SK-N-SH (cell line): ENCODE measurements at regions not wholly inside any gene's neighbourhood (a gene's known extent, or its start where the extent isn't known, plus 50 kb on each side); places are given as distances from the start of the nearest gene placed in this dataset.

Source experiments
- CTCF ChIA-PET: fragments of 300-600, 350-600 bp; formaldehyde crosslinking; extraction: SDS; loops from one replicate; lab custom pipeline; 2021; lab: Yijun Ruan, JAX
- POLR2A ChIA-PET: fragments of 350-600 bp; sonication (Branson Sonifier 250); formaldehyde crosslinking; extraction: SDS; loops from one replicate; lab custom pipeline; 2020; ENCODE audit warnings: antibody characterized with exemption, inconsistent platforms; lab: Yijun Ruan, JAX
- DNase-seq: peaks from one replicate; pipeline ENCODE4 v3.0.0; 2012
- H2AFZ ChIP-seq: fragments of 200-600 bp; sonication (generic); 2 replicates; pipeline ENCODE4 v1.8.1; 2016; ENCODE audit warnings: antibody characterized with exemption, mild to moderate bottlenecking, low read depth
- H3F3A ChIP-seq: fragments of 200-600 bp; sonication (generic); replicated peaks from 2 replicates; pipeline ENCODE3; 2016; ENCODE audit warnings: antibody characterized with exemption, mild to moderate bottlenecking; ENCODE audit not compliant: insufficient read depth
- H3K27ac ChIP-seq, 2 experiments: fragments of 200-500 bp in 1 of 2; fragments of 200-600 bp in 1 of 2; sonication (Bioruptor generic) in 1 of 2; sonication (generic), shearing (Covaris generic) in 1 of 2; 2 replicates each; pipeline versions ENCODE4 v1.5.1 to v1.6.1; 2014 to 2016; ENCODE audit warnings: low read depth in 2 of 2, inconsistent platforms in 1 of 2, low read length in 1 of 2, mild to moderate bottlenecking in 1 of 2, mixed read lengths in 1 of 2
- H3K27me3 ChIP-seq: fragments of 200-600 bp; sonication (generic), shearing (Covaris generic); 2 replicates; pipeline ENCODE4 v1.6.1; 2016; ENCODE audit warnings: mixed run types; ENCODE audit not compliant: insufficient read depth
- H3K36me3 ChIP-seq, 2 experiments: fragments of 200-500 bp in 1 of 2; fragments of 200-600 bp in 1 of 2; sonication (Bioruptor generic) in 1 of 2; sonication (generic) in 1 of 2; replicated peaks in 1 of 2; 2 replicates each; pipeline versions ENCODE3 to v1.5.1; 2014 to 2016; ENCODE audit warnings: low read length in 1 of 2, mild to moderate bottlenecking in 1 of 2; ENCODE audit not compliant: insufficient read depth in 2 of 2, control insufficient read depth in 1 of 2
- H3K4me1 ChIP-seq, 2 experiments: fragments of 200-500 bp in 1 of 2; fragments of 200-600 bp in 1 of 2; sonication (Bioruptor generic) in 1 of 2; sonication (generic), shearing (Covaris generic) in 1 of 2; 2 replicates each; pipeline versions ENCODE4 v1.5.1 to v1.6.1; 2014 to 2016; ENCODE audit warnings: low read depth in 1 of 2, low read length in 1 of 2, mixed run types in 1 of 2; ENCODE audit not compliant: insufficient read depth in 2 of 2, control insufficient read depth in 1 of 2
- H3K4me2 ChIP-seq: fragments of 200-600 bp; sonication (generic), shearing (Covaris generic); 2 replicates; pipeline ENCODE4 v1.6.1; 2017; ENCODE audit warnings: mixed run types
- H3K4me3 ChIP-seq, 2 experiments: fragments of 200-500 bp in 1 of 2; fragments of 200-600 bp in 1 of 2; sonication (Bioruptor generic) in 1 of 2; sonication (generic), shearing (Covaris generic) in 1 of 2; 2 replicates each; pipeline versions ENCODE4 v1.5.1 to v1.8.1; 2014 to 2016; ENCODE audit warnings: low read depth in 2 of 2, inconsistent platforms in 1 of 2, low read length in 1 of 2, mild to moderate bottlenecking in 1 of 2, mixed read lengths in 1 of 2, moderate library complexity in 1 of 2
- H3K79me2 ChIP-seq: fragments of 200-600 bp; sonication (generic); 2 replicates; pipeline ENCODE4 v1.8.1; 2017; ENCODE audit warnings: mild to moderate bottlenecking; ENCODE audit not compliant: insufficient read depth
- H3K9ac ChIP-seq: fragments of 200-600 bp; sonication (generic); 2 replicates; pipeline ENCODE4 v1.6.1; 2017; ENCODE audit warnings: mixed run types
- H3K9me2 ChIP-seq: fragments of 200-600 bp; sonication (generic); 2 replicates; pipeline ENCODE4 v1.6.1; 2017; ENCODE audit warnings: mixed run types
- H3K9me3 ChIP-seq: fragments of 200-600 bp; sonication (generic); 2 replicates; pipeline ENCODE4 v1.6.1; 2017; ENCODE audit warnings: mixed run types, mild to moderate bottlenecking, moderate library complexity
- H4K20me1 ChIP-seq: fragments of 200-600 bp; sonication (generic); 2 replicates; pipeline ENCODE4 v1.6.1; 2017; ENCODE audit warnings: mild to moderate bottlenecking, mixed run types; ENCODE audit not compliant: insufficient read depth
- CTCF ChIP-seq: fragments of 200-600 bp; sonication (generic); IDR thresholded peaks from 2 replicates; pipeline ENCODE4 v1.6.1; 2017; ENCODE audit warnings: antibody characterized with exemption, mild to moderate bottlenecking, moderate library complexity
- EZH2phosphoT487 ChIP-seq: fragments of 200-600 bp; sonication (generic); IDR thresholded peaks from 2 replicates; pipeline ENCODE4 v1.6.1; 2017; ENCODE audit warnings: low read depth, mixed run types, mild to moderate bottlenecking, antibody characterized with exemption, moderate library complexity, borderline replicate concordance
- FOXM1 ChIP-seq: IDR thresholded peaks from 2 replicates; pipeline ENCODE4 v1.4.0; 2012; ENCODE audit warnings: low read depth, mild to moderate bottlenecking
- IRF3 ChIP-seq: fragments of 150-350 bp; IDR thresholded peaks from 2 replicates; pipeline ENCODE4 v1.6.1; 2016; ENCODE audit warnings: mild to moderate bottlenecking, low read depth, low read length
- JUND ChIP-seq: IDR thresholded peaks from 2 replicates; pipeline ENCODE4 v1.4.0; 2012
- MXI1 ChIP-seq: IDR thresholded peaks from 2 replicates; pipeline ENCODE4 v1.6.1; 2012; ENCODE audit warnings: mild to moderate bottlenecking, low read depth, low read length, improper control_type of control experiment
- RCOR1 ChIP-seq: fragments of 150-350 bp; IDR thresholded peaks from 2 replicates; pipeline ENCODE4 v1.6.1; 2017; ENCODE audit warnings: antibody characterized with exemption, low read length
- REST ChIP-seq: IDR thresholded peaks from 2 replicates; pipeline ENCODE4 v1.6.1; 2012; ENCODE audit warnings: mild to moderate bottlenecking, low read depth, low read length, moderate library complexity
- RFX5 ChIP-seq: IDR thresholded peaks from 2 replicates; pipeline ENCODE4 v1.6.1; 2012; ENCODE audit warnings: mild to moderate bottlenecking, improper control_type of control experiment, low read length
- RXRA ChIP-seq: IDR thresholded peaks from 2 replicates; pipeline ENCODE4 v1.4.0; 2012; ENCODE audit warnings: low read depth, mild to moderate bottlenecking, borderline replicate concordance
- TEAD4 ChIP-seq: IDR thresholded peaks from 2 replicates; pipeline ENCODE4 v1.4.0; 2012; ENCODE audit warnings: mild to moderate bottlenecking, borderline replicate concordance; ENCODE audit not compliant: insufficient read depth
- WGBS: methylation state at CpG from one replicate; pipeline ENCODE4 v1.1.6; 2017; ENCODE audit warnings: low lambda C conversion rate; 5-methylcytosine and 5-hydroxymethylcytosine counted together

GRCh38 chr1:239997515-239998311, 94.0 kb upstream of the FMN2 start:
- Histone ChIP-seq H3K9ac (no peak overlapping the region), H2AFZ (peak overlapping the region; percentile 66)
- 13% methylated on average over 8 of the region's 104 CpGs for WGBS

GRCh38 chr1:239998312-239998649, 93.4 kb upstream of the FMN2 start:
- H3K36me3 ChIP-seq: no peaks in the 10 kb centered on the region
- peak overlapping the region; percentile 56 to 58 for H3K4me3 ChIP-seq
- ChIA-PET CTCF (interaction anchor here (0.9 to 1.6 kb wide), 6 partner anchors 10 to 95 kb away, joined by 3 to 8 read pairs (median 6); no protein-coding TSS in a partner anchor), POLR2A (no interaction called here)
- H3K9ac ChIP-seq: no peak overlapping the region
- H3K4me2 ChIP-seq: peak overlapping the region; percentile 78
- no peaks in the 10 kb centered on the region for H3K79me2 ChIP-seq
- peaks cover 6 to 8% of the 10 kb centered on the region in 2 experiments; a peak in 2 of 4 replicates for H3K4me1 ChIP-seq
- H3K9me3 ChIP-seq: no peaks in the 10 kb centered on the region
- TF ChIP-seq EZH2phosphoT487 (no peak), FOXM1 (no peak)
- DNase-seq: no peak
- H2AFZ ChIP-seq: peak overlapping the region; percentile 66; the same call in 1 of the 2 replicates
- no peaks in the 10 kb centered on the region for H4K20me1 ChIP-seq
- 50% methylated on average over 3 of the region's 3 CpGs for WGBS
- peaks cover 29% of the 10 kb centered on the region; the same call in 1 of the 2 replicates for H3K27me3 ChIP-seq
- no peaks in the 10 kb centered on the region for H3K9me2 ChIP-seq
- no peak overlapping the region for H3K27ac ChIP-seq
- peaks cover 19% of the 10 kb centered on the region for H3F3A ChIP-seq

More at GRCh38 chr1:239997515-239998311, 94.0 kb upstream of the FMN2 start:
- POLR2A ChIA-PET: no interaction called here
- Histone ChIP-seq H3K4me1 (peaks cover 6 to 8% of the 10 kb centered on the region in 2 experiments; a peak in 2 of 4 replicates), H3K36me3 (no peaks in the 10 kb centered on the region), H3K27me3 (peaks cover 32% of the 10 kb centered on the region; the same call in 1 of the 2 replicates), H3K4me3 (peak overlapping the region; percentile 56 to 58), H4K20me1 (no peaks in the 10 kb centered on the region), H3K9me3 (no peaks in the 10 kb centered on the region), H3K27ac (no peak overlapping the region), H3K79me2 (no peaks in the 10 kb centered on the region), H3F3A (peaks cover 19% of the 10 kb centered on the region), H3K9me2 (no peaks in the 10 kb centered on the region), H3K4me2 (peak overlapping the region; percentile 78)
- peak; percentile 89 for DNase-seq
- CTCF ChIA-PET: interaction anchor here (0.9 to 1.6 kb wide), 6 partner anchors 10 to 96 kb away, joined by 3 to 8 read pairs (median 6); no protein-coding TSS in a partner anchor
- TF ChIP-seq EZH2phosphoT487: 0 out of 2 replicates have a peak, but pooled peaks have one; percentile 58
- no peak for TF ChIP-seq JUND
- no peak for TF ChIP-seq RXRA
- TF ChIP-seq CTCF: peak; percentile 47
- peak; percentile 26; the same call in 1 of the 2 replicates for TF ChIP-seq MXI1

GRCh38 chr1:239999170-239999569, 92.5 kb upstream of the FMN2 start:
- Histone ChIP-seq H4K20me1 (no peaks in the 10 kb centered on the region), H3K9ac (no peak overlapping the region), H3K4me2 (no peak overlapping the region), H3K27me3 (peaks cover 27% of the 10 kb centered on the region; the same call in 1 of the 2 replicates), H3F3A (peaks cover 19% of the 10 kb centered on the region), H3K4me3 (no peak overlapping the region), H3K9me3 (no peaks in the 10 kb centered on the region), H3K27ac (no peak overlapping the region), H3K4me1 (peaks cover 6 to 8% of the 10 kb centered on the region in 2 experiments; a peak in 2 of 4 replicates), H3K79me2 (no peaks in the 10 kb centered on the region), H3K36me3 (no peaks in the 10 kb centered on the region), H3K9me2 (no peaks in the 10 kb centered on the region), H2AFZ (no peak overlapping the region)
- no peak for TF ChIP-seq IRF3
- no peak for TF ChIP-seq REST
- no peak for TF ChIP-seq RCOR1
- no peak for TF ChIP-seq RFX5
- TF ChIP-seq TEAD4: no peak
- ChIA-PET CTCF (interaction anchor here (0.6 to 1.6 kb wide), 5 partner anchors 11 to 150 kb away, joined by 3 to 8 read pairs (median 7); no protein-coding TSS in a partner anchor), POLR2A (no interaction called here)
- WGBS: 91% methylated on average over 2 of the region's 2 CpGs
- no peak for DNase-seq
